ENCODE measurements at regions not wholly inside any gene's neighbourhood (a gene's known extent, or its start where the extent isn't known, plus 50 kb on each side); places are given as distances from the start of the nearest gene placed in this dataset.
"Not testable (repeated sequence)": the region's sequence is repeated elsewhere in the genome, so short reads cannot be mapped to it uniquely, and the experiment has no call there.

DNA sequence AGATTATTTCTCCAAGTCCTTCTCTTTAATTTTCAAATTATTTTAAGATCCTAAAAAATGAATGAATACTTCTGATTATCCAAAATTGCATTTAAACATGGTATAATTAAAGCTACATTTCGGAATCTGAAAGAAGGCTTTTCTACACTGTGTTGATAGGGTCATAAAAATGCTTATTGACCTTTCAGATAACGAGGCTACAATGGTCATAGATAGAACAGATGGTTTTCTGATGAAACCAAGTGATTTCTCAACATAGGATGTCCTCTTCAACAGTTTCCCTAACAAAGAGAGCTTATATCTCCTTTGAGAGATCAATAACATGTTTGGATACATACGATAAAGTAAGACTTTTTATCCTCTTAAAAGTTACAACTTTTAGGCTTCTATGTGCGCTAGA is 201.1 kb downstream of the PTH2R start:
- DNase-seq (ENCODE audit: low read depth) = no peak
- H3K4me3 ChIP-seq (ENCODE audit: low read depth, low read length) = no peak overlapping the region
- TF ChIP-seq CTCF (conservative IDR thresholded peaks at IDR 0.05; ENCODE audit: low read depth, low read length) = no peak

GRCh38 chr2:208608122-208608835 is 201.7 kb downstream of the PTH2R start:
- no peak for DNase-seq (ENCODE audit: low read depth)
- no peak for TF ChIP-seq CTCF (conservative IDR thresholded peaks at IDR 0.05; ENCODE audit: low read depth, low read length)
- no peak overlapping the region for H3K4me3 ChIP-seq (ENCODE audit: low read depth, low read length)

DNA sequence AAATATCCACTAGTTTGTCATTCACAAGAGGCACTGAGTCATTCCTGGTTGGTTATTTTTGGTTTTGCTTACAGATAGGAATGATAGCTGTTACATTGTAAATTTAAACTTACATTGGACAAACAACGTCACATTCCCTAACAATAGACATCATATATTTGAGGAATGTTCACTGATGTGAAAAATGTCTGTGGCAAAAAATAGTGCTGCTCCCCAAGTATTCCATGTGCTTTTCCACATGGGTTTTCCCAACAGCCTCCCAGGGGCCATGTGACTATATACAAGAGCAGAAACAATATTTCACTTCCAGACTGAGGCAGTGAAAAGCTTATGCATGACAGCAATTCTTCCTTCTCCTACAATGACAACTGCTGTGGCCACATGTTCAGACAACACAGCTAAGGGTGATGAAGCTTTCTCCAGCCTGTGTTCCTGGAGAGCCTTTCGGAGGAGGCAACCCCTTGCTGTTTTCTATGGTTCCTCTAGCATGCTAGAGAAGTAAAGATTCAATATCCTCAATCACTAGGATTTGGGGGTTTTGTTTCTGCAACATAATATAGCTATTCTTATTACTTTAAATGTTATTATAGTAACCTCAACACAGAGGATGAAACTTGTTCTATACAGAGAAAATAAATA is 202.7 kb downstream of the PTH2R start:
- DNase-seq (ENCODE audit: low read depth) = peak; percentile 15
- TF ChIP-seq CTCF (conservative IDR thresholded peaks at IDR 0.05; ENCODE audit: low read depth, low read length) = no peak
- no peak overlapping the region for H3K4me3 ChIP-seq (ENCODE audit: low read depth, low read length)

- DNase-seq (ENCODE audit: low read depth); H3K4me3 ChIP-seq (ENCODE audit: low read depth, low read length): not testable (repeated sequence)
Observed at GRCh38 chr2:208615675-208616074, 209.1 kb downstream of the PTH2R start.

- H3K4me3 ChIP-seq (ENCODE audit: low read depth, low read length) = no peak overlapping the region
- TF ChIP-seq CTCF (conservative IDR thresholded peaks at IDR 0.05; ENCODE audit: low read depth, low read length) = no peak
- no peak for DNase-seq (ENCODE audit: low read depth)
Observed at GRCh38 chr2:208618220-208618619, 211.6 kb downstream of the PTH2R start.

DNA sequence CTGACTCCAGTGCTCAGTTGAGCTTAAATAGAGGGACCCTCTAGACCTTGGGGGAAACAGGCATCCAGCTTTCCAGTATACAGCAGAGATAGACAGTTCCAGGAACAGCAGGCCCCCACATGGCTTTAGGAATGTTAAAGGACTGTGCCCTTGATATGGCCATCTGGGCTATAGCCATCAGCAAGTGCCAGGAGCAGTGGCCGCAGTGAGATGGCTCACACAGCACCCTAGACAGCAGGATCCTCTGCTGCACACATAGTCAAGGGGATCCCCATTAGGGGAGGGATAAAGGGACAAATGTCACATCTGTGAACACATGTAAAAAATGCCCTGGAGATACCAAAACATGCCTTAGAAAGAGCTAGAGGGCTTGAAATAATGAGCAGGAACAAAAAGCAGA is 213.4 kb downstream of the PTH2R start:
- no peak for TF ChIP-seq CTCF (conservative IDR thresholded peaks at IDR 0.05; ENCODE audit: low read depth, low read length)
- DNase-seq (ENCODE audit: low read depth) = no peak
- H3K4me3 ChIP-seq (ENCODE audit: low read depth, low read length) = no peak overlapping the region

GRCh38 chr2:208620487-208620978 is 213.9 kb downstream of the PTH2R start:
- no peak for TF ChIP-seq CTCF (conservative IDR thresholded peaks at IDR 0.05; ENCODE audit: low read depth, low read length)
- DNase-seq (ENCODE audit: low read depth) = no peak
- no peak overlapping the region for H3K4me3 ChIP-seq (ENCODE audit: low read depth, low read length)
